Peyer's patch (tissue), 4 donors: ENCODE measurements at regions not wholly inside any gene's neighbourhood (a gene's known extent, or its start where the extent isn't known, plus 50 kb on each side); places are given as distances from the start of the nearest gene placed in this dataset.
A peak's percentile ranks its signal among the peaks of the same experiment; 100 is the strongest.

ENCODE experiments used
- POLR2A ChIP-seq, 2 donors: fragments of 450-650 bp; IDR thresholded peaks; one replicate each; pipeline ENCODE4 v1.5.1; 2017; ENCODE audit warnings: antibody characterized with exemption in 2 of 2, mild to moderate bottlenecking in 2 of 2, moderate library complexity in 2 of 2
- TF ChIP-seq, protein P1 (sequence below), 6 experiments: fragments of 450-650 bp in 4 of 6; fragments of 200-600 bp in 2 of 6; sonication (generic) in 1 of 6; IDR thresholded peaks; one replicate each; pipeline ENCODE4 v1.5.1; 2017 to 2019; ENCODE audit warnings: antibody characterized with exemption in 6 of 6, mild to moderate bottlenecking in 3 of 6, moderate library complexity in 1 of 6

DNA sequence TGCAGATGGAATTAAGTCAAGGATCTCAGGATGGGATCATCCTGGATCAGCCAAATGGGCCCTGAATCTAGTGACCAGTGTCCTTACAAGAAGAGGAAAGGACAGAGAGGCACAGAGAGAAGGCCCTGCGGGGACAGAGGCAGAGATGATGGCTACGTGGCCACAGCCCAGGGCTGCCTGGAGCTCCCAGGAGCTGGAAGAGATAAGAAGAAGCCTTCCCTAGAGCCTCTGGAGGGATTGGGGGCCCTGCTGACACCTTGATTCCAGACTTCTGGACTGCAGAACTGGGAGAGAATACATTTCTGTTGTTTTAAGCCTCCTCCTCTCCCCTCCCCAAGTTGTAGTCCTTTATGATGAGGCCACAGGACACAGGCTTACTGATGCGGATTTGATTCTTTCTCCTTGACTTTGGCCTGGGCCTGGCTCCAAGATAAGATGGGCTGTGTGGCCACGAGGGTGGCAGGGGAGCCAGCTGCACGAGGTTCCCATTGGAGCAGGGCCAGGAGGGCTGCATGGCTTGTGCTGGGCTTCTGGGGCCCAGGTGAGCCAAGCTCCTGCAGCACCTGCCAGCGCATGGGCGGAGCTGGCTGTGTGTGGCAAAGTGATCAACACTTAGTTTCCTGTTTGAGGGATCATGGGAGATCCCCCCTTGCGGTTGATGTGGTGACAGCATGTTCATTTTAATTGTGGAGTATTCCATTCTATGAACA lies 146.1 kb downstream of the IRF8 start:
- TF ChIP-seq, protein P1, sequence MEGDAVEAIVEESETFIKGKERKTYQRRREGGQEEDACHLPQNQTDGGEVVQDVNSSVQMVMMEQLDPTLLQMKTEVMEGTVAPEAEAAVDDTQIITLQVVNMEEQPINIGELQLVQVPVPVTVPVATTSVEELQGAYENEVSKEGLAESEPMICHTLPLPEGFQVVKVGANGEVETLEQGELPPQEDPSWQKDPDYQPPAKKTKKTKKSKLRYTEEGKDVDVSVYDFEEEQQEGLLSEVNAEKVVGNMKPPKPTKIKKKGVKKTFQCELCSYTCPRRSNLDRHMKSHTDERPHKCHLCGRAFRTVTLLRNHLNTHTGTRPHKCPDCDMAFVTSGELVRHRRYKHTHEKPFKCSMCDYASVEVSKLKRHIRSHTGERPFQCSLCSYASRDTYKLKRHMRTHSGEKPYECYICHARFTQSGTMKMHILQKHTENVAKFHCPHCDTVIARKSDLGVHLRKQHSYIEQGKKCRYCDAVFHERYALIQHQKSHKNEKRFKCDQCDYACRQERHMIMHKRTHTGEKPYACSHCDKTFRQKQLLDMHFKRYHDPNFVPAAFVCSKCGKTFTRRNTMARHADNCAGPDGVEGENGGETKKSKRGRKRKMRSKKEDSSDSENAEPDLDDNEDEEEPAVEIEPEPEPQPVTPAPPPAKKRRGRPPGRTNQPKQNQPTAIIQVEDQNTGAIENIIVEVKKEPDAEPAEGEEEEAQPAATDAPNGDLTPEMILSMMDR (IDR thresholded peaks at IDR 0.05), result peak in 3 of 6 experiments; percentile 6 to 27 (median 20)
- no peak for TF ChIP-seq POLR2A (IDR thresholded peaks at IDR 0.05)
